ENCODE measurements at regions not wholly inside any gene's neighbourhood (a gene's known extent, or its start where the extent isn't known, plus 50 kb on each side); places are given as distances from the start of the nearest gene placed in this dataset.

- H3K4me3 ChIP-seq (ENCODE audit: low read depth, low read length) = no peak overlapping the region
- no peak for TF ChIP-seq CTCF (conservative IDR thresholded peaks at IDR 0.05; ENCODE audit: low read depth, low read length)
- no peak for DNase-seq (ENCODE audit: low read depth)
Observed at GRCh38 chr7:110612680-110613079, 478.2 kb upstream of the LRRN3 start.
